ENCODE measurements at regions not wholly inside any gene's neighbourhood (a gene's known extent, or its start where the extent isn't known, plus 50 kb on each side); places are given as distances from the start of the nearest gene placed in this dataset.

GRCh38 chr5:2602451-2603271 lies 148.8 kb downstream of the IRX2 start:
- no peak for DNase-seq

DNA sequence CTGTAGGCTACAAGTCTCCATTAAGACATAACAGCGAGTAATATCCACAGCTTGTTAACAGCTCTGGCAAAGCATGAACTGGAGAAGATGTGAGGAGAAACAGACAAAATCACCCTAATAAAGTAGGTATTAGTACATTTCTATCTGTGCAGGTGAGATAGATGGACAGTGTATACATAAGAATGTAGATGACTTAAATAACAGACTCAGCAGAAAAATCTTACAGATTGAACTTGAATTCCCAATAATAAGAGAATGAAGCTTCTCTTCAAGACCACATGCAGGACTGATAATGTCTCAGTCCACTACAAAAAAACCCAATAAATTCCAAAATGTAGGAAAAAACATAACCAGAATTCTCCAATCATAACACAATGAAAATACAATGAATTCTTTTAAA lies 153.0 kb downstream of the IRX2 start:
- DNase-seq, result no peak

- no peak for DNase-seq
Measured at GRCh38 chr5:2594701-2595100, 156.8 kb downstream of the IRX2 start.

- DNase-seq, result no peak
Measured at GRCh38 chr5:2592766-2593165, 158.7 kb downstream of the IRX2 start.

DNA sequence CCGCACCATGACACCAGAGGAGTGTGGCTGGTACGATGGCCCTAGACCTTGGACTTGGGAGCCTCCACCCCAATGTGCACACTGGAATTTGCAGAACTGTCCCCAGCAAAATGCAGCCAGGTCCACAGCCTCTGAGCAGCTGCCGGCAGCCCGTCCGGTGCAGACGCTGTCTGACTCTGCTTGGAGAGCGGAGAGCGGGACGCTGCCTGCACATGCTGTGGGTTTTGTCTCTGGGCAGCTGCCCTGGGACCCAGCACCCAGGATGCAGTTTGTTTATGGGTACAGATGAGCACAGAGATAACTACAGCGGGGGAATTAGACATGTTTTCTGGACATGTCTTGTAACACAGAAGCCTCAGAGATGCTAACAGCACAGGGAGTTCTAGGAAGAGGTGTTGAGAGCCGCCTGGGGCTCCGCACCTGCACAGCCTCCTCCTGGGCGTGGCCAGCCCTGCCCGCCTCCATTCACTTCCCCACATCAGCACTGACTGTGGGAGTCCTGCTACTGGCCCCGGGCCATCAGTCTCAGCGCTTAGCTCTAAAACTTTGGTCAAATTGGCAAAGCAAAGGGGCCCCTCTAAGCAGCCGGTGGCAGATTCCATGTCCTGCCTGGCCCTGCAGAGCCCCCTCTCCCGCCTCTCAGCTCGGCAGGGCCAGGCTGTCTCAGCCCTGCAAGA lies 159.6 kb downstream of the IRX2 start:
- DNase-seq, result no peak

DNA sequence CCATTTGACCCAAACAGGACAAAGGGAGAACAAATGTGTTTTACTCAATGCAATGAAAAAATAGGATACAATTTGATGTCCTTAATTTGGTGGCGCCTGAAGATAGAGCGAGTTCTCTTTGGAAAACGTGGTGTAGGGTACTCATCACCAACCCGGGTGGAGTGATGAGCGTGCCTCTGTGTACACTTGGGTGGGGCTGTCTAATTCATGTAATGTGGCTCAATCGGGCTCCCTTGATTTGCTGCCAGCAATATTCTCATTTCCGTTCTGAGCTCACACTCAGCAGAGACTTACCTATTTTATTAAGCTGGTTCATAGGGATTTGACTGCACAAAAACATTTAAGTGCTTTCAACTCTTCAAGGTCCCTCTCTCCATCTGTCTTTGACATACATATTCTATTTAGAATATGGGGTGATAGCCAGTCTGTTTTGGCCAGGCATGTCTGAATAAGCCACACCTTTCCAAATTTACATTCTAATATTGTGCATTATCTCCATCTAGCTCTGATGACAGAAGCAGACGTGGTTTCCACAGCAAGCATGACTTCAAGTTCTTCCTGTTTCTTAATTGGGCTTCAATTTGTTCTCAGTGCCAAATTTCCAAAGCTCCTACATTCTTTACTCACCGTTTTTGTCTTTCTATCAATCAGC lies 162.5 kb downstream of the IRX2 start:
- no peak for DNase-seq

- no peak for DNase-seq
Measured at GRCh38 chr5:2587189-2588031, 164.1 kb downstream of the IRX2 start.

DNA sequence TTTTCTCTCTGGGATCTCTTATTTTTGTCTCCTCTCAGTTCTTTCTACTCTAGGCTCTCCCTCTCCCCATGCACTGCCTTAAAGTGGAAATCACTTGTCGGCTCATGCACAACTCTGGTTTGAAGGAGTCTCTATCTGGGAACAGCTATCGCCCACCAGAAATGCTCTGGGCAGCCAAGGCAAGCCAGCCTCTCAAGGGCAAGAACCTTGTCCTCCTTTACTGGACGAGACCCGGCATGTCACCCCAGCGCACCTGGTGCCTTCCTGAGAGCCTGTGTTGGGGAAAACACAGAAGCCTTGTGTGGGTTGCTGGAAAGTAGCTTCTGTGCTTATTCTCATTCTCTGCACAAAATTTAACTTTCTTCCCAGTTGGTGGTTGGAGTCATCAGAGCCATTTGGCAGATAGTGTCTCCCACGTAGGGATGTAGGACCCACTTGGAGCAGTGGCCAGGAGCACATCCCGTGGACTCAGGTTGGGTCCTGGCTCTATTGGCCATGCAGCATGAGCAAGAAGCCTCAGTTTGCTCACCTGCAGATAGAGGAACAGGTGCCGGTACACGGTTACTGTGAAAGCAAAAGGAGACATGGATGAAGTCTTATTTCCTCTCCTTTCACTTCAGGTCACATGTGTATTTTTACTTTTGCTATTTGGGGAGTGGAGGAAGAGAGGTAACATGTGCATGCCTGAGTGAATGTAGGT lies 165.3 kb downstream of the IRX2 start:
- DNase-seq, result no peak

DNA sequence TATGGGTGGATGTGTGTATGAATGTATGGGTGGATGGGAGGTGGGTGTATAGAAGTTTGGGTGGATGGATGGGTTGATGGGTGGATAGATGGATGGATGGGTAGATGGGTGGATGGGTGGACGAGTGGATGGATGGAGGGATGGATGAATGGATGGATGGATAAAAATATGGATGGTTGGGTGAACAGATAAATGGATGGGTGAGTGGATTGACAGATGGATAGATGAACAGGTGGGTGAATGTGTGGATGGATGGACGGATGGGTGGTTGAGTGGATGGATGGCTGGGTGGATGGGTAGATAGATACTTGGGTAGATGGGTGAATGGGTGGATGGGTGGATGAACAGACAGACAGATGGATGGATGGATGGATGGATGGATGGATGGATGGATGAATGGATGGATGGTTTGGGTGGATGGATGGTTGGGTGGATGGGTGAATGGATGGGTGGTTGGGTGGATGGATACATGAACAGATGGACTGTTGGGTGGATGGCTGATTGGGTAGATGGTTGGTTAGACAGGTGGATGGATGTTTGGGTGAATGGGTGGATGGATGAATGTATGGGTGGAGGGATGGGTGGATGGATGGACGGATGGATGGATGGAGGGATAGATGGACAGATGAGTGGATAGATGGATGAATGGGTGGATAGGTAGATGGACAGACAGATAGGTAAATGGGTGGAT lies 166.8 kb downstream of the IRX2 start:
- DNase-seq, result no peak

DNA sequence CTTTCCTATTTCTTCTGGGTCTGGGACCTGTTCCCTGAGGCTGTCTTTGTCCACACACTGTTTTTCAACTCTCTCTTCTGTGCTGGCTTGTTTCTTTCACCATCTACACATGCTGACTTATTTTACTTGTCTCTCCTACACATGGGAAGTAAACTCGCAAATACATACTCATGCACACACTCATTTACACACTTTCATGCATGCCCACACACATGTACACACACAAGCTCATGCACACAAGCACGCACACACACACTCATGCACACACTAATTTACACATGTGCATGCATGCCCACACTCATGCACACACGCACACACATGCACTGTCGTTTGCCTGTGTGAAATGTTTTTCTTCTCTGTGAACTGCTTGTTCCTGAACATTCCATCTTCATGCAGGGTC lies 169.0 kb downstream of the IRX2 start:
- DNase-seq, result no peak

GRCh38 chr5:2582106-2582505 lies 169.4 kb downstream of the IRX2 start:
- DNase-seq, result no peak

GRCh38 chr5:2581418-2581817 lies 170.1 kb downstream of the IRX2 start:
- no peak for DNase-seq

GRCh38 chr5:2579126-2579525 lies 172.4 kb downstream of the IRX2 start:
- no peak for DNase-seq

DNA sequence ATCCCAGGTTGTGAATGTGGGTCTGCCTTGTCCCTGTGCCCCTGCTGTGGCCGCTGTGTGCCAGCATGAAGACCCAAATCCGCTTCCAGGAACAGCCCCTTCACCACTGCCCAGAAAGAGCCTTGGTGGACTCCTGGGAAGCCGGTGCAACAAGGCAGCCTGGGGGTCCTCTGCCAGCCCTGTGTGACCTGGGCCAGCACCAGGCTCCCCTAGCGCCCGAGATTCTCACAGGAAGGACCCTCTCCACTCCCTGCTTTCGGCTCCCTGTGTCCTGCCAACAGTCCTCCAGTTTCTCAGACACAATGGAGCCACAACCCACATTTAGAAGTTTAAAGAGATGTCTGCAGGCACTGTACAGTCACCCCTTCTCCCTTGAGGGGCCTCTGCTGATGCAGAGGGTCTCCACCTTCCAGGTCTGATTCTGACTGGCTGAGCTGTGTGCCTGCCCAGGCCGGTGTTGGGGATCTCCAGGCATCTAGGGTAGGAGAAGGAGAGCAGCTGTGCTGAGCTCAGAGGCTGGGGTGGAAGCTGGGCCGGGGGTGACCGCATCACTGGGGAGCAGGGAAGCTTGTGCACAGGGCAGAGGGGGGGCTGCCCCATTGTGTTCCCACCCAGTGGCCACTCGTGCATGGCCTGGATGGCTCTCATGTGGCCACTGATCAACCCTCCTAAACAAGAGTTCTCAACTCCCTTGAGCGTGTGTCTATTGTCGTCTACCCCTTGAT lies 174.0 kb downstream of the IRX2 start:
- no peak for DNase-seq

GRCh38 chr5:2576823-2577222 lies 174.7 kb downstream of the IRX2 start:
- DNase-seq, result no peak

DNA sequence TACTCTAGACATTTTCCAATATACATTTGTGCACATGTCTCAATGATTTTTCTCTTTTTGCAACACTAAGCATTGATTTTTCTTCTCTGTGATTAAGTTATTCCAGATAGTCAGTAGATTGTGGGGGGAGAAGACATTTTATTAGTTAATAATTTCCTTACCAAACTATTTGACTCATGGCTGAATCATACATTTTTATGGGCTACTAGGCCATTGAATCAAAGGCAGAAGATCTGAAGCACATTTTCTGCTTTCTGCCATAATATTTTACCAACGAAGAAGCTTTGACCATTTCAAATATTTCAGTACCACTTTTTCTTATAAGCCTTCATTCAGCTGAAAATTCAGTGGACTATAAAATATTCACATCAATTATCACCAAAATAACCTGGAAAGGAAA lies 175.6 kb downstream of the IRX2 start:
- DNase-seq, result no peak

GRCh38 chr5:2575292-2575691 lies 176.2 kb downstream of the IRX2 start:
- DNase-seq, result no peak

DNA sequence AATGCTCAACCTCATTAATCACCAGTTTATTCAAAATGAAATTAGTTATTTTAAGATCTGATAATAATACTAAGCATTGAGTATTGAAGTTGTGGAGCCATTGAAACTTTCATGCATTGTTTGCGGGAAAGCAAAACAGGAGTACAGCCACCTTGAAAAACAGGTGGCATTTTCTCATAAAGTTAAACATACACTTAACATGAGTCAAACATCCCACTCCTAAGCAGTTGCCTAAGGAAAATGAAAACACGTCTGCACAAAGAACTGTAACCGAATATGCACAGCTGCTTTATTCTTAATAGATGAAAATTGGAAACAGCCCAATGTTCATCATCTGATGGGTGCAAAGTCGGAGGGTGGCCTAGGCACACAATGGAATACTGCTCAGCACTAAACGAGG lies 177.3 kb downstream of the IRX2 start:
- DNase-seq, result no peak

DNA sequence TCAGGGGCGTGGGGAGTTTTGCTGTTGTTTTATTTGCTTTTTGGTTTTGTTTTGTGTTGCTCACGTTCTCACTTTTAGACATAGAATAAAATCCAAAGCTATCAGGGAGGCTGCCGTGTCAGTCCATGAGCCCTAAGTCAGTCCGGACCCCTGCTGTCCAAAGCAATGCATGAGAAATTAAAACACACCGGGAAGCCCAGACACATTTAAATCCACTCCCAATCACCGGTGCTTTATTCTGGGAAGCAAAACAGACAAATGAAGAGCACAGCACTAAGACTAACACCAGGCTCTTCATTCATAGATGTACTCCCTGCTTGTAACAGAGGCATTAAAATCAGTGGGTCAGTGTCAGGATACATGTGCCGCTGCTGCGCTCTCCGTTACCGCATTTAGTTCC lies 180.9 kb downstream of the IRX2 start:
- no peak for DNase-seq

DNA sequence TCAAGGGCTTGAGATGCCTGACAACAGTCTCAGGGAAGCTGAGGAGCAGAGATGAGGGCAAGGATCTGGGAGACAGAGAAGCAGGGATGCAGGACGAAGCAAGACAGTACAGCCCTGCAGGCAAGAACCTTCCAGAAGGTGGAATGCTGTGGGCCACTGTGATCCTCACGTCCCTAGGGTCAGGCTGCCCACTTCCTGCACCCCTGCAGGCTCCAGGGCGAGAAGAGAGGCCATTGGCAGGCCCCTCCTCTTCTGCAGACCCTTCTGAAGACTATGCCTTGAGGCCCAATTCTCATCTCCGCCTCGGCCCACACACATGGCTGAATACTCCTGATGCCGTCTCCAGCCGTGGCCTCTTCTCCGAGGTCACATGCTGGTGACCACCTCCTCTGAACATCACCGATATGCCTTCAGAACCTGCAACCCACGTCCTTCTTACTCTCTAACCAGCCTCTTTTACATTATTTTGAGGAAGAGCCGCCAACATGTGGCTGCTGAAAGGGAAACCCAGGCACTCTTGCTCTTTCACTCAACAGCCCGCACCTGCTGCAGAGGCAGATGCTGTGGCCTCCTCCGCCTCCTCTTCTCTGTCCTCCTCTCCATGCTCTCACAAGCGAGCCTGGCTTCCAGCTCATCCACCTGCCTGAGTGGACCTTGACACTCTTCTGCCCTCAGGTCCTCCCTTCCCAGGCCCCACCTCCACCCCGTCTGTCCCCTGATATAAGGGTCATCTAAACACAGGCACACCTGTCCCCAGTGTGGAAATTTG lies 181.5 kb downstream of the IRX2 start:
- no peak for DNase-seq
